Hippocampal formation (tissue), 2 donors: ENCODE measurements at regions not wholly inside any gene's neighbourhood (a gene's known extent, or its start where the extent isn't known, plus 50 kb on each side); places are given as distances from the start of the nearest gene placed in this dataset.

ENCODE experiments used
- DNase-seq, 2 donors: peaks; one replicate each; lab custom pipeline; 2025; lab: John Stamatoyannopoulos, UW

GRCh38 chr3:43207628-43208085, 78.7 kb upstream of the SNRK start:
- DNase-seq: no peak

- no peak for DNase-seq
Observed at GRCh38 chr3:43206632-43207031, 79.7 kb upstream of the SNRK start.

GRCh38 chr3:43206105-43206504, 80.2 kb upstream of the SNRK start:
- DNase-seq: no peak

GRCh38 chr3:43203022-43203421, 83.3 kb upstream of the SNRK start:
- no peak for DNase-seq

GRCh38 chr3:43201581-43201980, 84.8 kb upstream of the SNRK start:
- DNase-seq: no peak

GRCh38 chr3:43199645-43200306, 86.6 kb upstream of the SNRK start:
- no peak for DNase-seq

GRCh38 chr3:43198791-43199644, 87.3 kb upstream of the SNRK start:
- DNase-seq: no peak

GRCh38 chr3:43198301-43198700, 88.0 kb upstream of the SNRK start:
- no peak for DNase-seq

- no peak for DNase-seq
Observed at GRCh38 chr3:43197181-43197580, 89.2 kb upstream of the SNRK start.

GRCh38 chr3:43196721-43197120, 89.6 kb upstream of the SNRK start:
- no peak for DNase-seq

- DNase-seq: no peak
Observed at GRCh38 chr3:43195115-43195498, 89.2 kb upstream of the POMGNT2 start.

- no peak for DNase-seq
Observed at GRCh38 chr3:43194490-43195114, 88.7 kb upstream of the POMGNT2 start.

GRCh38 chr3:43194069-43194468, 88.2 kb upstream of the POMGNT2 start:
- DNase-seq: no peak

- DNase-seq: no peak
Observed at GRCh38 chr3:43192028-43192427, 86.1 kb upstream of the POMGNT2 start.

GRCh38 chr3:43191116-43191515, 85.2 kb upstream of the POMGNT2 start:
- DNase-seq: no peak

GRCh38 chr3:43190670-43191069, 84.8 kb upstream of the POMGNT2 start:
- no peak for DNase-seq

- no peak for DNase-seq
Observed at GRCh38 chr3:43187836-43188479, 82.1 kb upstream of the POMGNT2 start.

GRCh38 chr3:43185983-43186314, 80.1 kb upstream of the POMGNT2 start:
- no peak for DNase-seq

GRCh38 chr3:43185274-43185982, 79.5 kb upstream of the POMGNT2 start:
- DNase-seq: no peak

- DNase-seq: no peak
Observed at GRCh38 chr3:43183456-43183855, 77.6 kb upstream of the POMGNT2 start.

GRCh38 chr3:43181202-43181821, 75.4 kb upstream of the POMGNT2 start:
- no peak for DNase-seq
